Neuronal stem cell (in vitro differentiated cells): ENCODE measurements at regions not wholly inside any gene's neighbourhood (a gene's known extent, or its start where the extent isn't known, plus 50 kb on each side); places are given as distances from the start of the nearest gene placed in this dataset.
"Not testable (repeated sequence)": the region's sequence is repeated elsewhere in the genome, so short reads cannot be mapped to it uniquely, and the experiment has no call there.

Experiments
- DNase-seq: peaks from one replicate; pipeline ENCODE4 v3.0.0-alpha.2; 2013; ENCODE audit warnings: low spot score
- H2AFZ ChIP-seq: one replicate; pipeline ENCODE4 v1.6.1; 2013; ENCODE audit warnings: mild to moderate bottlenecking, low read length, inconsistent platforms
- H2AK5ac ChIP-seq: 2 replicates; pipeline ENCODE4 v1.6.1; 2013; ENCODE audit warnings: low read depth, mild to moderate bottlenecking, inconsistent platforms, low read length, moderate library complexity, mixed read lengths
- H2BK120ac ChIP-seq: 2 replicates; pipeline ENCODE4 v1.6.1; 2013; ENCODE audit warnings: low read depth, mild to moderate bottlenecking, inconsistent platforms, low read length, moderate library complexity, mixed read lengths
- H2BK12ac ChIP-seq: one replicate; pipeline ENCODE4 v1.6.1; 2013; ENCODE audit warnings: low read length, inconsistent platforms
- H2BK15ac ChIP-seq: 2 replicates; pipeline ENCODE4 v1.6.1; 2013; ENCODE audit warnings: mild to moderate bottlenecking, low read length, inconsistent platforms, mixed read lengths
- H2BK5ac ChIP-seq: one replicate; pipeline ENCODE4 v1.6.1; 2013; ENCODE audit warnings: inconsistent platforms, mild to moderate bottlenecking, low read length, moderate library complexity
- H3K14ac ChIP-seq: one replicate; pipeline ENCODE4 v1.6.1; 2013; ENCODE audit warnings: low read length, inconsistent platforms
- H3K18ac ChIP-seq: 2 replicates; pipeline ENCODE4 v1.6.1; 2013; ENCODE audit warnings: low read length, inconsistent platforms
- H3K23ac ChIP-seq: 2 replicates; pipeline ENCODE4 v1.6.1; 2013; ENCODE audit warnings: low read depth, mild to moderate bottlenecking, mixed read lengths, low read length, inconsistent platforms; ENCODE audit not compliant: poor library complexity
- H3K27ac ChIP-seq: replicated peaks from 3 replicates; pipeline ENCODE4 v1.5.1; 2013; ENCODE audit warnings: low read length, inconsistent platforms
- H3K27me3 ChIP-seq, 3 experiments: 2 replicates each; pipeline ENCODE4 v1.6.1; 2013; ENCODE audit warnings: low read length in 3 of 3, mild to moderate bottlenecking in 2 of 3, inconsistent platforms in 1 of 3, low read depth in 1 of 3, mixed read lengths in 1 of 3, moderate library complexity in 1 of 3; ENCODE audit not compliant: control insufficient read depth in 3 of 3, insufficient read depth in 3 of 3
- H3K36me3 ChIP-seq, 2 donors: replicated peaks in 1 of 2; 2 replicates each; pipeline ENCODE4 v1.6.1; 2013; ENCODE audit warnings: low read length in 2 of 2; ENCODE audit not compliant: control insufficient read depth in 2 of 2, insufficient read depth in 2 of 2
- H3K4ac ChIP-seq: 2 replicates; pipeline ENCODE4 v1.6.1; 2013; ENCODE audit warnings: inconsistent platforms, mild to moderate bottlenecking, low read length, moderate library complexity
- H3K4me1 ChIP-seq, 2 donors: 1 replicate in 1 of 2; 2 replicates in 1 of 2; pipeline ENCODE4 v1.6.1; 2013; ENCODE audit warnings: low read length in 2 of 2, low read depth in 1 of 2; ENCODE audit not compliant: control insufficient read depth in 2 of 2, insufficient read depth in 1 of 2
- H3K4me2 ChIP-seq: one replicate; pipeline ENCODE4 v1.6.1; 2013; ENCODE audit warnings: mild to moderate bottlenecking, low read length, inconsistent platforms; ENCODE audit not compliant: insufficient read depth, poor library complexity, severe bottlenecking
- H3K4me3 ChIP-seq, 2 donors: 2 replicates each; pipeline ENCODE4 v1.5.1; 2013; ENCODE audit warnings: low read length in 2 of 2, mild to moderate bottlenecking in 2 of 2, inconsistent platforms in 1 of 2, moderate library complexity in 1 of 2
- H3K79me1 ChIP-seq: one replicate; pipeline ENCODE4 v1.6.1; 2013; ENCODE audit warnings: low read depth, mild to moderate bottlenecking, inconsistent platforms, low read length, moderate library complexity
- H3K9ac ChIP-seq: one replicate; pipeline ENCODE4 v1.6.1; 2013; ENCODE audit warnings: mild to moderate bottlenecking, low read depth, low read length, inconsistent platforms; ENCODE audit not compliant: poor library complexity
- H3K9me3 ChIP-seq, 2 donors: replicated peaks in 1 of 2; 2 replicates each; pipeline versions ENCODE3 to v1.6.1; 2013; ENCODE audit warnings: low read length in 2 of 2, mild to moderate bottlenecking in 2 of 2, inconsistent platforms in 1 of 2, low read depth in 1 of 2, mixed read lengths in 1 of 2, moderate library complexity in 1 of 2; ENCODE audit not compliant: control insufficient read depth in 2 of 2, insufficient read depth in 1 of 2
- H4K8ac ChIP-seq: one replicate; pipeline ENCODE4 v1.6.1; 2013; ENCODE audit warnings: low read depth, mild to moderate bottlenecking, inconsistent platforms, low read length, moderate library complexity
- H4K91ac ChIP-seq: one replicate; pipeline ENCODE4 v1.6.1; 2013; ENCODE audit warnings: low read length, low read depth, mild to moderate bottlenecking, inconsistent platforms; ENCODE audit not compliant: poor library complexity
- WGBS, 2 donors: extraction: QIAGEN DNeasy Blood & Tissue Kit; methylation state at CpG; one replicate each; pipeline ENCODE4 v1.1.7; 2013; ENCODE audit warnings: missing lambda C conversion rate in 2 of 2, mixed read lengths in 1 of 2; ENCODE audit not compliant: insufficient read length in 2 of 2, insufficient replicate concordance in 1 of 2; ENCODE audit errors: extremely low coverage in 2 of 2; 5-methylcytosine and 5-hydroxymethylcytosine counted together

DNA sequence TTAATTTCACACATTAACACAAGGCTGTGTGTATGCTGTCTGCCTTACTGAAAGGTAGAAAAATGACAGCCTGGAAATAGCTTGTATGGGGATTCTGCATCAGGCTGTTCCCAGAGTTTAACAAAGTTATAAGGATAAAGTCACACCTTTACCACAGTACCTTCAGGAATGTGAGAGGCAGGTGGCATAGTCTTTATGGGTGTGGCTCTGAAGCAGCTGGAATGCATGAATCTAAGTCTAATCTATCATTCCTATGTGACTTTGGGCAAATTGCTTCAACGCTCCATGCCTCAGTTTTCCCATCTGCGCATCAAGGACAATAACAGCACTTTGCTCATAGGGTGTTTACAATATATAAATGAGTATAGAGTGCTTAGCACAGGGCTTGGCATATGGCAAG, 84.2 kb upstream of the EGFL6 start:
- H4K91ac ChIP-seq, result no peak overlapping the region
- no peak overlapping the region for H3K18ac ChIP-seq
- no peak overlapping the region for H3K23ac ChIP-seq
- no peaks in the 10 kb centered on the region for H3K9me3 ChIP-seq
- no peaks in the 10 kb centered on the region for H3K27me3 ChIP-seq
- no CpG with 5 or more reads among the region's 2 CpGs for WGBS, 2 donors
- H2BK120ac ChIP-seq, result no peak overlapping the region
- no peak overlapping the region for H3K4me3 ChIP-seq
- H2BK5ac ChIP-seq, result no peak overlapping the region
- H2AK5ac ChIP-seq, result no peak overlapping the region
- no peak overlapping the region for H2BK15ac ChIP-seq
- DNase-seq, result no peak
- H3K9ac ChIP-seq, result no peak overlapping the region
- no peaks in the 10 kb centered on the region for H3K36me3 ChIP-seq
- no peak overlapping the region for H3K27ac ChIP-seq
- H3K4me2 ChIP-seq, result no peak overlapping the region
- H3K14ac ChIP-seq, result no peak overlapping the region
- no peaks in the 10 kb centered on the region for H3K79me1 ChIP-seq
- no peak overlapping the region for H3K4ac ChIP-seq
- peaks cover 3 to 6% of the 10 kb centered on the region in 2 donors for H3K4me1 ChIP-seq
- H2BK12ac ChIP-seq, result no peak overlapping the region
- H4K8ac ChIP-seq, result no peak overlapping the region
- no peak overlapping the region for H2AFZ ChIP-seq

GRCh38 chrX:13483773-13484172, 85.6 kb upstream of the EGFL6 start:
- Histone ChIP-seq H3K27me3 (no peaks in the 10 kb centered on the region), H2AK5ac (no peak overlapping the region), H3K9me3 (no peaks in the 10 kb centered on the region), H3K4me3 (no peak overlapping the region), H2BK5ac (no peak overlapping the region), H3K4ac (no peak overlapping the region), H3K23ac (no peak overlapping the region), H4K91ac (no peak overlapping the region), H3K9ac (no peak overlapping the region), H3K18ac (no peak overlapping the region), H2BK12ac (no peak overlapping the region), H3K36me3 (no peaks in the 10 kb centered on the region), H3K4me2 (no peak overlapping the region), H3K79me1 (no peaks in the 10 kb centered on the region), H3K27ac (no peak overlapping the region), H4K8ac (no peak overlapping the region), H2AFZ (no peak overlapping the region), H3K4me1 (peaks cover 3 to 6% of the 10 kb centered on the region in 2 donors), H2BK120ac (no peak overlapping the region), H2BK15ac (no peak overlapping the region), H3K14ac (no peak overlapping the region)
- WGBS, 2 donors, result no CpG with 5 or more reads among the region's 3 CpGs
- DNase-seq, result no peak

DNA sequence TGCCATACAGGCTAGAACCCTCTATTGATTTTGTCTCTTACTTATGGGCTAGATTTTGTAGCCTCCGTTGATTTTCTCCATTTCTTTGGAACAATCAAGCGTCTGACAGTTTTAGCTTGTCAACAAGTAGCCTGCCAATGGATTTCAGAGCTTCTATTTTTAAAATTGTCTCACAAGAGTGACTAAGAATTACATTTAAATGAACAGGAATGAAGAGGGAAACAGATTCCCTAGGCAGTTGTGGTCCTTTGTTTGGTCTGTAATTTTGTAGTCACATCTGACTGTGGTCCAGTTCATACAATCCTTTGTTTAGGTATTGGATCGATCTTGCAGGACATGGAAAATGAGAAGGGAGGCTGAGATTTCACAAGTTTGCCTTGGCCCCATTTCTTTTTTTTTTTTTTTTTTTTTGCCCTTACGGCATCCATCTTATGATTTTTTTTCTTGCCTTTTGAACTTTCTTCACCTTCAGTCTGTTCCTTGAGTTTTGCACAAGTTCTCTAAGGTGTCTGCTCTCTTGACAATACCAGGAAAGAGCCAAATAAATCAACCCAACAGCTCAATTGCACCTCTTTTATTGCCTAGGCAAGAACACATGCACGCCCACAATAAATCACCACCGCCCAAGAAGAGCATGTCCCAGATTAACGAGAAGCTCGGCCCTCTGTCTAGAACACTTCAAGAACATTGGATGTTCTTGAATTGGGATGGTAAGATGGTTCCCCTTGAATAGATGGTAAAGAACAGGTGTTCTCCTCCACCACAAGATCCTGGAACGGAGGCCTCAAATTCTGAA, 86.5 kb upstream of the EGFL6 start:
- Histone ChIP-seq H3K14ac (no peak overlapping the region), H4K91ac (no peak overlapping the region), H3K23ac (no peak overlapping the region), H3K27me3 (no peaks in the 10 kb centered on the region), H2AFZ (peak overlapping the region; percentile 19), H3K4ac (no peak overlapping the region), H2BK12ac (no peak overlapping the region), H2BK120ac (no peak overlapping the region), H3K18ac (no peak overlapping the region), H3K27ac (no peak overlapping the region), H3K4me3 (no peak overlapping the region), H3K9ac (no peak overlapping the region), H2BK5ac (no peak overlapping the region), H4K8ac (no peak overlapping the region), H2BK15ac (no peak overlapping the region), H2AK5ac (no peak overlapping the region), H3K9me3 (no peaks in the 10 kb centered on the region), H3K36me3 (no peaks in the 10 kb centered on the region), H3K4me2 (no peak overlapping the region), H3K4me1 (peaks cover 2 to 6% of the 10 kb centered on the region in 2 donors), H3K79me1 (no peaks in the 10 kb centered on the region)
- DNase-seq, result no peak
- WGBS, 2 donors, result no CpG with 5 or more reads among the region's 9 CpGs

DNA sequence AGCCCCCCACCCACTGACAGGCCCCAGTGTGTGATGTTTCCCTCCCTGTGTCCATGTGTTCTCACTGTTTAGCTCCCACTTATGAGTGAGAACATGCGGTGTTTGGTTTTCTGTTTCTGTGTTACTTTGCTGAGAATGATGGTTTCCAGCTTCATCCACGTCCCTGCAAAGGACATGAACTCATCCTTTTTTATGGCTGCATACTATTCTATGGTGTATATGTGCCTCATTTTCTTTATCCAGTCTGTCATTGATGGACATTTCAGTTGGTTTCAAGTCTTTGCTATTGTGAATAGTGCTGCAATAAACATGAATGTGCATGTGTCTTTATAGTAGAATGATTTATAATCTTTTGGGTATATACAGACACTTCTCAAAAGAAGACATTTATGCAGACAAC, 88.6 kb upstream of the EGFL6 start:
- not testable (repeated sequence) for H2BK12ac ChIP-seq, H3K4me1 ChIP-seq, H3K4me2 ChIP-seq, H3K27ac ChIP-seq, H2BK120ac ChIP-seq, H3K18ac ChIP-seq, H3K14ac ChIP-seq, DNase-seq, H2AK5ac ChIP-seq, H2BK15ac ChIP-seq, H3K9me3 ChIP-seq, H2BK5ac ChIP-seq, H4K8ac ChIP-seq, H3K4me3 ChIP-seq, H4K91ac ChIP-seq, H3K23ac ChIP-seq, H3K9ac ChIP-seq, H3K27me3 ChIP-seq, H2AFZ ChIP-seq, H3K4ac ChIP-seq, H3K36me3 ChIP-seq, H3K79me1 ChIP-seq
- WGBS, 2 donors, result no CpG with 5 or more reads among the region's 2 CpGs
